ENCODE measurements at regions not wholly inside any gene's neighbourhood (a gene's known extent, or its start where the extent isn't known, plus 50 kb on each side); places are given as distances from the start of the nearest gene placed in this dataset.

- ATAC-seq: no peak
- Mint-ChIP-seq H3K4me3 (no peak overlapping the region), H3K4me1 (ENCODE audit: low read depth) (no peaks in the 10 kb centered on the region), H3K27ac (no peak overlapping the region), H3K9me3 (no peaks in the 10 kb centered on the region), H3K36me3 (ENCODE audit: low read depth) (no peaks in the 10 kb centered on the region), H3K27me3 (peaks cover 6% of the 10 kb centered on the region)
- ChIA-PET POLR2A (no interaction called here), CTCF (no interaction called here)
- no peak for DNase-seq
- no peak for TF ChIP-seq CTCF (IDR thresholded peaks at IDR 0.05)
- intact Hi-C loops (cut with micrococcal nuclease): no loop called here
Observed at GRCh38 chr10:51002469-51002868, 71.8 kb upstream of the PRKG1 start.

- CTCF ChIA-PET: interaction anchor here (0.7 kb wide), 1 partner anchor 57 kb away, joined by 3 read pairs; no protein-coding TSS in a partner anchor
- H3K4me3 Mint-ChIP-seq: no peak overlapping the region
Observed at GRCh38 chr10:51004776-51005175, 69.5 kb upstream of the PRKG1 start.

GRCh38 chr10:51005551-51005950, 68.7 kb upstream of the PRKG1 start:
- Mint-ChIP-seq H3K27ac (no peak overlapping the region), H3K9me3 (no peaks in the 10 kb centered on the region), H3K4me1 (ENCODE audit: low read depth) (no peaks in the 10 kb centered on the region), H3K4me3 (no peak overlapping the region), H3K36me3 (ENCODE audit: low read depth) (no peaks in the 10 kb centered on the region), H3K27me3 (peaks cover 10% of the 10 kb centered on the region)
- intact Hi-C loops (cut with micrococcal nuclease): no loop called here
- ATAC-seq (no peak), DNase-seq (no peak)
- TF ChIP-seq CTCF (IDR thresholded peaks at IDR 0.05): no peak
- ChIA-PET CTCF (interaction anchor here (1.2 kb wide), 1 partner anchor 1210 kb away, joined by 3 read pairs; no protein-coding TSS in a partner anchor), POLR2A (no interaction called here)

More at GRCh38 chr10:51004776-51005175, 69.5 kb upstream of the PRKG1 start:
- H3K27me3 Mint-ChIP-seq: peaks cover 8% of the 10 kb centered on the region
- no peak for TF ChIP-seq CTCF (IDR thresholded peaks at IDR 0.05)
- H3K4me1 Mint-ChIP-seq (ENCODE audit: low read depth): no peaks in the 10 kb centered on the region
- H3K36me3 Mint-ChIP-seq (ENCODE audit: low read depth): no peaks in the 10 kb centered on the region
- no peaks in the 10 kb centered on the region for H3K9me3 Mint-ChIP-seq
- intact Hi-C loops (cut with micrococcal nuclease): no loop called here
- POLR2A ChIA-PET: no interaction called here
- no peak overlapping the region for H3K27ac Mint-ChIP-seq
- ATAC-seq (no peak), DNase-seq (no peak)

GRCh38 chr10:51006686-51007085, 67.6 kb upstream of the PRKG1 start:
- ChIA-PET CTCF (interaction anchor here (1.0 to 1.2 kb wide), 3 partner anchors 18 to 1209 kb away, joined by 3 read pairs; no protein-coding TSS in a partner anchor), POLR2A (no interaction called here)
- Mint-ChIP-seq H3K4me3 (no peak overlapping the region), H3K27me3 (peaks cover 7% of the 10 kb centered on the region), H3K27ac (no peak overlapping the region), H3K9me3 (no peaks in the 10 kb centered on the region), H3K36me3 (ENCODE audit: low read depth) (no peaks in the 10 kb centered on the region), H3K4me1 (ENCODE audit: low read depth) (no peaks in the 10 kb centered on the region)
- intact Hi-C loops (cut with micrococcal nuclease): no loop called here
- TF ChIP-seq CTCF (IDR thresholded peaks at IDR 0.05): no peak
- no peak for DNase-seq
- no peak for ATAC-seq

GRCh38 chr10:51007781-51008180, 66.5 kb upstream of the PRKG1 start:
- no peak for ATAC-seq
- no peak overlapping the region for H3K4me3 Mint-ChIP-seq
- TF ChIP-seq CTCF (IDR thresholded peaks at IDR 0.05): no peak
- peaks cover 10% of the 10 kb centered on the region for H3K27me3 Mint-ChIP-seq
- no peaks in the 10 kb centered on the region for H3K36me3 Mint-ChIP-seq (ENCODE audit: low read depth)
- DNase-seq: no peak
- POLR2A ChIA-PET: interaction anchor here (0.5 to 0.8 kb wide), 2 partner anchors 10 to 1048 kb away, joined by 3 read pairs; no protein-coding TSS in a partner anchor
- CTCF ChIA-PET: interaction anchor here (1.1 kb wide), 1 partner anchor 414 kb away, joined by 3 read pairs; no protein-coding TSS in a partner anchor
- no peaks in the 10 kb centered on the region for H3K9me3 Mint-ChIP-seq
- intact Hi-C loops (cut with micrococcal nuclease): no loop called here
- no peak overlapping the region for H3K27ac Mint-ChIP-seq
- no peaks in the 10 kb centered on the region for H3K4me1 Mint-ChIP-seq (ENCODE audit: low read depth)
